ENCODE measurements at regions not wholly inside any gene's neighbourhood (a gene's known extent, or its start where the extent isn't known, plus 50 kb on each side); places are given as distances from the start of the nearest gene placed in this dataset.

- TF ChIP-seq, protein P1, sequence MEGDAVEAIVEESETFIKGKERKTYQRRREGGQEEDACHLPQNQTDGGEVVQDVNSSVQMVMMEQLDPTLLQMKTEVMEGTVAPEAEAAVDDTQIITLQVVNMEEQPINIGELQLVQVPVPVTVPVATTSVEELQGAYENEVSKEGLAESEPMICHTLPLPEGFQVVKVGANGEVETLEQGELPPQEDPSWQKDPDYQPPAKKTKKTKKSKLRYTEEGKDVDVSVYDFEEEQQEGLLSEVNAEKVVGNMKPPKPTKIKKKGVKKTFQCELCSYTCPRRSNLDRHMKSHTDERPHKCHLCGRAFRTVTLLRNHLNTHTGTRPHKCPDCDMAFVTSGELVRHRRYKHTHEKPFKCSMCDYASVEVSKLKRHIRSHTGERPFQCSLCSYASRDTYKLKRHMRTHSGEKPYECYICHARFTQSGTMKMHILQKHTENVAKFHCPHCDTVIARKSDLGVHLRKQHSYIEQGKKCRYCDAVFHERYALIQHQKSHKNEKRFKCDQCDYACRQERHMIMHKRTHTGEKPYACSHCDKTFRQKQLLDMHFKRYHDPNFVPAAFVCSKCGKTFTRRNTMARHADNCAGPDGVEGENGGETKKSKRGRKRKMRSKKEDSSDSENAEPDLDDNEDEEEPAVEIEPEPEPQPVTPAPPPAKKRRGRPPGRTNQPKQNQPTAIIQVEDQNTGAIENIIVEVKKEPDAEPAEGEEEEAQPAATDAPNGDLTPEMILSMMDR (IDR thresholded peaks at IDR 0.05; ENCODE audit: extremely low read depth in 1 of 2, insufficient read depth in 1 of 2, low read depth in 1 of 2, low read length in 2 of 2) = no peak
- TF ChIP-seq POLR2A (IDR thresholded peaks at IDR 0.05; ENCODE audit: low read depth, low read length) (no peak), POLR2AphosphoS5 (IDR thresholded peaks at IDR 0.05; ENCODE audit: insufficient read depth, low read depth, low read length) (no peak), EZH2 (IDR thresholded peaks at IDR 0.05; ENCODE audit: borderline replicate concordance, low read depth, low read length, severe bottlenecking) (no peak), GATA2 (IDR thresholded peaks at IDR 0.05; ENCODE audit: insufficient read depth, insufficient read length, low read depth, low read length) (no peak)
These were observed 123.7 kb upstream of the CTBP2 start for GRCh38 chr10:125283836-125284614.
